ENCODE measurements at regions not wholly inside any gene's neighbourhood (a gene's known extent, or its start where the extent isn't known, plus 50 kb on each side); places are given as distances from the start of the nearest gene placed in this dataset.

GRCh38 chr4:58679051-58679450 is 1568.9 kb upstream of the IGFBP7 start:
- H3K9me3 ChIP-seq, result no peaks in the 10 kb centered on the region
- H3K4me3 ChIP-seq, result no peak overlapping the region
- DNase-seq (ENCODE audit: low spot score) (no peak), ATAC-seq (ENCODE audit: insufficient number of reproducible peaks, low FRiP score, low read depth) (no peak)
- no peaks in the 10 kb centered on the region for H3K36me3 ChIP-seq
- no peaks in the 10 kb centered on the region for H3K27me3 ChIP-seq (replicated peaks; ENCODE audit: insufficient read depth)
- no peaks in the 10 kb centered on the region for H3K4me1 ChIP-seq (ENCODE audit: control insufficient read depth in 1 of 2, low read depth in 2 of 2)
- no peak for TF ChIP-seq CTCF (IDR thresholded peaks at IDR 0.05)
- H3K27ac ChIP-seq, result no peak overlapping the region

- no peak overlapping the region for H3K4me3 ChIP-seq
- no peak overlapping the region for H3K27ac ChIP-seq
- DNase-seq (ENCODE audit: low spot score), result no peak
- TF ChIP-seq CTCF (IDR thresholded peaks at IDR 0.05), result no peak
- no peaks in the 10 kb centered on the region for H3K27me3 ChIP-seq (replicated peaks; ENCODE audit: insufficient read depth)
- no peaks in the 10 kb centered on the region for H3K9me3 ChIP-seq
- no peak for ATAC-seq (ENCODE audit: insufficient number of reproducible peaks, low FRiP score, low read depth)
- H3K36me3 ChIP-seq, result no peaks in the 10 kb centered on the region
- H3K4me1 ChIP-seq (ENCODE audit: control insufficient read depth in 1 of 2, low read depth in 2 of 2), result no peaks in the 10 kb centered on the region
These were observed 1559.6 kb upstream of the IGFBP7 start for GRCh38 chr4:58669783-58670182.

GRCh38 chr4:58665649-58666048 is 1555.5 kb upstream of the IGFBP7 start:
- no peaks in the 10 kb centered on the region for H3K36me3 ChIP-seq

GRCh38 chr4:58658701-58659100 is 1548.5 kb upstream of the IGFBP7 start:
- Histone ChIP-seq H3K27me3 (replicated peaks; ENCODE audit: insufficient read depth) (no peaks in the 10 kb centered on the region), H3K9me3 (no peaks in the 10 kb centered on the region), H3K4me3 (no peak overlapping the region), H3K4me1 (ENCODE audit: control insufficient read depth in 1 of 2, low read depth in 2 of 2) (no peaks in the 10 kb centered on the region), H3K27ac (no peak overlapping the region), H3K36me3 (no peaks in the 10 kb centered on the region)
- TF ChIP-seq CTCF (IDR thresholded peaks at IDR 0.05), result no peak
- ATAC-seq (ENCODE audit: insufficient number of reproducible peaks, low FRiP score, low read depth), result no peak
- DNase-seq (ENCODE audit: low spot score), result no peak

More at GRCh38 chr4:58665649-58666048, 1555.5 kb upstream of the IGFBP7 start:
- H3K4me1 ChIP-seq (ENCODE audit: control insufficient read depth in 1 of 2, low read depth in 2 of 2), result no peaks in the 10 kb centered on the region
- no peak for ATAC-seq (ENCODE audit: insufficient number of reproducible peaks, low FRiP score, low read depth)
- DNase-seq (ENCODE audit: low spot score), result no peak
- no peak overlapping the region for H3K27ac ChIP-seq
- no peak overlapping the region for H3K4me3 ChIP-seq
- H3K27me3 ChIP-seq (replicated peaks; ENCODE audit: insufficient read depth), result no peaks in the 10 kb centered on the region
- no peaks in the 10 kb centered on the region for H3K9me3 ChIP-seq
- TF ChIP-seq CTCF (IDR thresholded peaks at IDR 0.05), result no peak

GRCh38 chr4:58653251-58653650 is 1543.1 kb upstream of the IGFBP7 start:
- Histone ChIP-seq H3K36me3 (no peaks in the 10 kb centered on the region), H3K9me3 (no peaks in the 10 kb centered on the region), H3K4me1 (ENCODE audit: control insufficient read depth in 1 of 2, low read depth in 2 of 2) (no peaks in the 10 kb centered on the region), H3K27me3 (replicated peaks; ENCODE audit: insufficient read depth) (no peaks in the 10 kb centered on the region), H3K27ac (no peak overlapping the region), H3K4me3 (no peak overlapping the region)
- ATAC-seq (ENCODE audit: insufficient number of reproducible peaks, low FRiP score, low read depth), result no peak
- no peak for TF ChIP-seq CTCF (IDR thresholded peaks at IDR 0.05)
- DNase-seq (ENCODE audit: low spot score), result no peak

Data from thoracic aorta (tissue), 2 donors.